RKO (cell line): ENCODE measurements at regions not wholly inside any gene's neighbourhood (a gene's known extent, or its start where the extent isn't known, plus 50 kb on each side); places are given as distances from the start of the nearest gene placed in this dataset.
"Not testable (repeated sequence)": the region's sequence is repeated elsewhere in the genome, so short reads cannot be mapped to it uniquely, and the experiment has no call there.

Experiments
- DNase-seq: peaks from one replicate; pipeline ENCODE4 v3.0.0-alpha.2; 2016; ENCODE audit warnings: low spot score

DNA sequence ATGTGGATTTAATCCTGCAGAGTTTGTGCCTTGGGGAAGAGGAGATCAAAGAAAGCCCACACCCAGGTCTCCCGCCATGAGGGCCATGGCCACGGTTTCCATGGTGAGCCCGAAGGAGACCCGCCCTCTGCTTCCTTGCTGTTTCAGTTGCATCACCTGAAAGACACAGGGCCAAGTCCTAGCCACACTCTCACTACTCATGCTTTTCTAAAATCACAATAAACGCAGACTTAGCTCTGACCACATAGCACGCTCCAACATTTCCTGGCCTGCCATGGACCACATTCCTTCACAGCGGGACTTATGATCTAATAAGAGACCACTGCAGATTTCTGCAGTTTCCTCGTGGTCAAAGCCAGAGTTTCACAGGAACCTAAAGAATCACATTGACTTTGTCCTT, 426.0 kb upstream of the NR3C2 start:
- no peak for DNase-seq

DNA sequence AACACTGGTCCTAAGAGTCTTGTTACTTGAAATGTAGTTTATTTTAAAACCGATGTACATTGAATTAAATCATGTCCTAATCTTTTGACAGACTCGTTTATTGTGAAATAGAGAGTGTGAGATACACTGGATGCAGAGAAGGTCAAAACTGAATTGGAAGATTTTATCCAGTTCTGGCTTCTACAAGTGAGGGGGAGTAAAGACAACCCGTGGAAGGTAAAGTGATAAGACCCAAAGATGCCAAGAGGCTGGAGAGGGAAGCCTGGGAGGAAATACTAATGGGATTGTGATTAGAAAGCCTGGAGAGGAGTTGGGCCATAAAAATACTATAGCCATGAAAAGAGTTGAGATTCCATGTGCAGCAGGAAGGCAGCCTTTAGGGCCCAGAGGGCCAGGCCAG, 424.5 kb upstream of the NR3C2 start:
- no peak for DNase-seq

DNA sequence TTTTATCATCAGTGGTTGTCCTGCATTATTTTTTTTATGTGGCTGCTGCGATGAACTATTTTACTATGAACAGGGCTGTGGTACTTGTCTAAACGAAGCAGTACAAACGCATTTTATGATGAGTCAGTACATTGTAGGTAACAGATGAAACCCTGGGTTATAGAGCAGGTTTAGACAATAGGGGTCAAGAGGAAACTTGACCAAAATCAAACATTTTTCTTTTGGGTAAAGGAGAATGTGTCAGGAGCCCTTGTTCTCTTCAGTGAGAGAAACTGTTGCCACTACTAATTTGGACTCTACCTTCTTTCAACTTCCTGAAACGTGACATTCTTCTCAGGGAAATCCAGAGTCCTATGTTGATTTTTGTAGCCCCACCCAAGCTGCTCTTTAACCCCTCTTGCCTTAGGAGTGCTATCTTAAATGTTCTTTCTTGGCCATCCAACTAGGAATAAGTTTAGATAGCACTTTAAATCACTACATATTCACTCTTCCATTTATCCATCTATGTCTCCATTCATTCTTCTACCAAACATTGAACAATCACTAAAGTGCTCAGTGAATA, 415.8 kb upstream of the NR3C2 start:
- DNase-seq: no peak

DNA sequence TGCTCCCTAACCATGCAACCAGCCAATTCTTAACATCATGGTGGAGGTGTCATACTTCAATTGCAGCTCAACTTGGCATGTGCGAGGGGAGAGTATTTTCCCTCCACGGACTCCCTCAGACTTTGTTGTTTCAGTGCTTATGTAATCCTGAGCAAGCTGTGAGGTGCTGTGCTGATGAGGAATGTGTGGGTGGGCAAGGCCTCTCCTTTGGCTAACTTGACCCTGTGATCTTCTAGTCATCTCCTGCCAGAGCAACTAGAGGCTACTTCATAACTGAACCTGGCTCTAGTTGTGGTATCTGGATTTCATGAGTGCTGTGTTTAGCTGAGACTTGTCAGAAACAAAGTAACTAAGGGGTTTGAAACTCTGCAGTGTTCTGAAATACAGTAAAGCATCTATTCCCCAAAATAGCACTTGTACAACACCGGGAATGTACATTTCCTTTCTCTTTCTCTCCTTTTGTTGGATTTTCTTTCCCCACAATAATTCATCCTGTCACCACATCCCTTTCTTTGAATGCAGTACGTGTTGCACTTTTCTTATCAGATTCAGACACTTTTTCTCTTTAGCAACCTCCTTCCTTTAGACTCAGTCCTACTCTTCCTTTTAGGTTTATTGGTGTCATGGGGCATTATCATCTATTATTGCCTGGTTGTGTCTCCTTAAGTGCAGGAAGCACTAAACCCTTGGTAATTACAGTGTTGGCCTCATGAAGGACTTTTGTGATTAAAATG, 415.2 kb upstream of the NR3C2 start:
- DNase-seq: no peak

DNA sequence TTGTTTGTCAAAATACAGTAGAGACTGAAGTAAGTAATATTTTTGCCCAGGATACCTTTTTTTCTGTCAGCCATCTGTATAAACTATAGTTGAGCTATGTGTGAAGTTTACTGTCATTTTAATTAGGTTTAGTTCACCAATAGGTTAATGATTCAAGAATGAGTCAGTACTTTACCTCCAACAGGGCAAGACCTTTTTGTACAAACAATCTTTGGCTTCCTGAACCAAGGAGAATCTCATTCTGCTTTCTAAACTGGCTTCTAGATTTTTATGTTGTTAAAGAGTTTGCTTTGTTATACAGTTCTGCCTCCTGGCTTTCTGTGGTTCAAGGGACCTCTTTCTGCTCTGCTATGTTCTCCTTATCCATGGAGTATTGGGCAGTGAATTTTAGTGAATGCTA, 412.0 kb upstream of the NR3C2 start:
- no peak for DNase-seq

DNA sequence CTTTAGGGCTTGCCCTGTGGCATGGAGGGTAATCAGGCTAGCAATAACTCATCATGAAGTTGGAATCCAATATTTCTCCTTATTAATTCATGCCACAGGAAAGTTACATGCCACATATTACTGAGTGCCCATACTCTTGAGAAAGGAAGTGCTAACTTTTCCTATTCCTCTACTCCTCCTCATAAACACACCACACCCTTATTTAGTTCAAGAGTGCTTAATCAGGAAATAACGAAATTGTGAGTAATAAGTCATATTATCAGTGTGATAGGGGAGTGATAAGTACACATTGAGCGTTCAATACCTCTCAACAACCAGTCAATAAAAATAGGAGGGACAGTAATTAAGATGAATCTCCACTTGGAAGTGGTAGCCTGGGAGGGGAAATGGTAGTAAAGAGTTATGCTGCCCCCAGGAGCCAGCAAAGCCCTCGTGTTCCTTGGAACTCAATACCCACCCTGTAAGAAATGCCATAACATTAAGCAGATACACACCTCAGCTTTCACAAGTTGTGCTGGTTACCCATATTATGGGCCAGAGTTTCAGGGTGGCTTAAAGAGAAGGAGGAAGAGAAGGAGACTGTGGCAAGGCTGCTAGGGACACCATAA, 410.0 kb upstream of the NR3C2 start:
- DNase-seq: no peak

DNA sequence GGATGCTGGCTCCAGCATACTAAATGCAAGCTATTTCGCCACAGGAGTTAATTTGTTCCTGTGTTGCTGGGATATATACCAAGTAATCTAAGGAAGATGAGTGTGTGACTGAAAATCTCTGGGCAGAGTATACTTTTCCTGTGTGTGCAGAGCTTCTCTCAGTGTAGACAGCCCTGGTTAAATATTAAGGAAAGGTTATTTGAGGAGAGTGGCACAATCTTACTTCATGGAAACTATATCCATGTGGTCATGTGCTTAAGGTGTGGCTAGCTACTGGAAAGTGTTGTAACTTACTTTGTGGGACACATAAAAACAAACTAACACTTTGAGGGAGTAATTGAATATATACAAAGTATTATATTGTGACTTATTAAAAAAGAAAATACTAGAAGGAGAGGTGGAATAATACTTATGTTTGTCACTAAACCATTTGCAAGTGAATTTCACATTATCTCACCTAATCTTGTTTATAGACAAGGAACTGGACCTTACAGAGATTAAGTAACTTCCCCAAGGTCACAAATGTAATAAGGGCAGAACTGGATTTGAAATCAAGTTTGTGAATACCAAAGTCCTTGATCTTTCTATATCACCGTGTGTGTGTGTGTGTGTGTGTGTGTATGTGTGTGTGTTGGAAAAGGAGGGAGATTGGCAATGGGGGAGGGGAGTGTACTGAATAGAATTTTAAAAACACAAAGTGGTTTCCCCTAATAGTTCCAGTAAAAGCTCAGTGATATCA, 408.2 kb upstream of the NR3C2 start:
- no peak for DNase-seq

DNA sequence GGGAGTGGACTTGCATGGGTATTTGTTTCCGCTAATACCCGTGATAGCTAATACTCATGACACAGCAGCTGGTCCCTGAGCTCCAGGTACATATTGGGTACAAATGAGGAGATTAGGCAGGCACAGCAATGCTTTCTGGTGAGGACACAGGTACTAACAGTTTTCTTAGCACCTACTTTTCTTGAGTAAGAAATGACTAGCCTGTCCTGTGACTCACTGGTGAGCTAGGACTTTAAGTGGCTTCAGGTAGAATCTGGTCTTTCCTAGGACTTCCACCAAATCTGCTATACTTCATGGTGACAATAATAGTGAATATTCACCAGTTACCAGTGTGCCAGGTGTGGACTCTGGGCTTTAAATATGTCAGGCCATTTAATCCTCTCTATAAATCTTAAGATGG, 407.4 kb upstream of the NR3C2 start:
- no peak for DNase-seq

DNA sequence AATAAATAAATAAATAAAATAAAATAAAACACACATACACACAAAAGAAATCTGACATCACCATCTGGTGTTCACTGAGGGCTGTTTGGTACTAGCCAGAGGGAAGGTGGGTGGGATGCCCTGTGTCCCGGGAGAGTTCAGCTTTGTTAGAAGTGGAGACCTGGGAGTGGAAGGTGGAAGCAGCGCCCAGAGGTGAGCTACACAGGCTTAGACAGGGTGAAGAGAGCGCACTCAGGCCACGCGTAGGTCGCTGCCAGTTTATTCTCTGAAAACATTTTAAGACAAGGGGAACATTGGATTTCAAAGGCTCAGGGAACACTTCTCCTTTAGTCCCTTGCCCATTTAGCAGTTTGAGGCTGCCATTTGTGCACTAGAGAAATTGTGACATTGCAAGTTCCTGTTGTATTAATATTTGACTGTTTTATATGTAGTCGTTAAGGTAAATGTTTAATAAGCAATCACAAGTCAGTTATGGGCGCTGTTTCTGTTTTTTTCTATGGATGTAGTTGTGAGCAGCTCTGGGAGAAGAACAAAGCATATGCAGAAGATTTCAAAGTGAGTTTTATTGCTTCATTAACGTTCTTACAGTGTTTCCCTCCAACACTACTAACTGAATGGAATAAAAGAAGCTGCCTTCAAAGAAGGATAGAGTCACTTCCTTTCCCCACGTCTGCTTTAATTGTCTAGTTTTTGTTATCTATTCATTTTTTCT, 405.5 kb upstream of the NR3C2 start:
- no peak for DNase-seq

DNA sequence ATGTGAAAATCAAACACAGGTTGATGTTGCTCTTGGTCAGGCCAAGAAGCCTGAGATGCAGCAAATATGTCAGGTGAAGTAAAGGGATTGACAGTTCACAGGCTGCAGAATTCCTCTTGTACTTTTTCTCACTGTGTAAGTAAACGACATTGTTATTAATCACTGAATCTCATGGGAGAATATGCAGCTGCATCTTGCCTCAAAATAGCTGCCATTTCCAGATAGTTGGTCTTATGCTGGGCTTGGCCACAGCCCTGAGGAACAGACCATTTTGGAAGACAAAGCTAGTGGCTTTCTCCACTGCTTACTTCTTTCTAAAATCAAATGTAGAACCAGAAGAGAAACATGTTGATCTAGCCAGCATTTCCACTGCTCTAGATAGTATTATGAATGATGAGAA, 403.4 kb upstream of the NR3C2 start:
- no peak for DNase-seq

DNA sequence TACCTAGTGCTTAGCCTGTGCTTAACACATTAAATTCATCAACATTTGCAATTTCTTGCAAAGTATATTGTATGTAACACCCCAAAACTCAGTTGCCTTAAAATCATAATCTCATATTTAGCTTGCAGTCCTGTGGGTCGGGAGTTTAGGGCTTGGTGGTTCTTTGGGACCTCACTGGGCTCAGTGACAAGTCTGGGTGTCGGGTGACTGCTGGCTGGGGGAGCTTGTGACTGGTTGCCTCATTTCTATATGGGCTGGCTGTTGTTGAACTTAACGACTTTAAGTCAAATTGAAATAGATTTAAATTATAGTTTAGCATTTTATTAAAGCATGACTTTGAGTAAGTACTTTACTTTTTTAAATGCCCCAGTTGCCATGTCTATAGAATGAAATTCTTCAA, 401.4 kb upstream of the NR3C2 start:
- DNase-seq: no peak

DNA sequence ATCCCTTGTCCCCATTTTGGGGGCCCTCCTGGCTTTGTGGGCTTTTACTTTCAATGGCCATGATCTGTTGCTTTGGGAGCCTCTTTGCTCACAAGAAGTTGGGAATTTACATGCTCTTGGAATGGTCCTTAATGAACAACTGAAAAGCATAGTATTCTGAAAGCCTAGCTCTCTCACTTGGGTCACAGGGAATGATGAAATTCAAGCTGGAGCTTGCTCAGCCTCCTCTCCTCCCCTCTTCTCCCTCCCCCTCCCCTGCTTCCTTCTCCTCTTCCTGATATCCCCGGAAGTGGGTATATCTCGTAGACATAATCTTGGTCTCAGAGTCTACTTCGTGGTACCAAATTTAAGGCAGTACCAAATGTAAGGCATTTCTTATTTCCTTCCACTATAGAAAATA, 400.6 kb upstream of the NR3C2 start:
- DNase-seq: no peak

DNA sequence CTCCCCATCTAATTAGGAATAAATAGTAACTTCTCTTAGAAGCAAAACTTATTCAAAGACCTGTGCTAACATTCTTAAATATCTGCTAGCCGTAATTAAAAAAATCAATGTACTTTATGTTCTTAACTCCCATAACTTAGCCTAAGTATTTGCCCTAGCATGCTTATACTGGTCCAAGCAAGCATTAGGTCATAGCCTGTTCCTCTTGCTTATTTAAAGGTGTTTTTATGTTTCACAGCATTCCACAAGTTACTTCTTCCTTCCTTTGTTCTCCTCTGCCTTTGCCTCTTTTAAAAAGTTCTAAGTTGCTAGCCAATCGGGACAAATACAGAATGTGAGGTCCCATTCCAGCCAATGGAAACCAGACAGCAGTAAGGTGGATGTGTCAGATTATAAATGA, 395.4 kb upstream of the NR3C2 start:
- not testable (repeated sequence) for DNase-seq

DNA sequence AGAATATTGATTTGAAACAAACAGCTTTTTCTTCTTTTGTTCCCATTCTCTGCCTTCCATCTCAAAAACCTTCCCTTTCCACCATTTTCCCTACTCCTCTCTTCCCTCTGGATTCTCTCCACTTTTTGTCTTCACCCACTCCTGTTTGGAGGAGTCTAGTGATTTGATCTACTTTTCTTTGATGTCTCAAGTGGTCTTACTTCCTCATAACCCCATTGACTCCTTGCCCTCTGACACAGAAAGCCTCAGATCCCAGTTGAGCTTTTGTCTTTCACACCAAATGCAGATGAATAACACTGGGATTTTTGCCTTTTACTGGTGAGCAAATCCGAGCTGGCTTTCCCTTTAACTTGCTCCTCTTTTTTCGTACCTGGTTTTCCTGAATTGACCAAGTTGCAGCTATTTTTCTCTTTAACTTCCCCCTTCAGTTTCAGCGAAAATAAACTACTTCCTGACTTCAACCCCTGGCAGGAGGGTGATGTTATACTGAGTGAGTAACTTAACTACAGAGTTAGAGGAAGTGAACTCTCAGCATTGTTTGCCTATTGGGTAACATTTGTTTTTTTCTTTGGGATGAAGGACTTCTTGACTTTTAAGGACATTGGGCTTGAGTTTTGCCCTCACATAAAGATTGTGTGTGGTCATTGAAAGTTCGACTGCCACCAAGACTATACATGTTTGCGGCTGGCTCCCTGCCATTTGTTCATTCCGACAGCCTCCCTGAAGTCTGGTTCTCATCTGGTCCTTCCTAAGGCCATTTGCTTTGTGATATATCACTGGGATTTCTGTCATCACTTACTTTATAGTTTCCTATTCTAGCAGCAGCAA, 392.8 kb upstream of the NR3C2 start:
- DNase-seq: no peak

DNA sequence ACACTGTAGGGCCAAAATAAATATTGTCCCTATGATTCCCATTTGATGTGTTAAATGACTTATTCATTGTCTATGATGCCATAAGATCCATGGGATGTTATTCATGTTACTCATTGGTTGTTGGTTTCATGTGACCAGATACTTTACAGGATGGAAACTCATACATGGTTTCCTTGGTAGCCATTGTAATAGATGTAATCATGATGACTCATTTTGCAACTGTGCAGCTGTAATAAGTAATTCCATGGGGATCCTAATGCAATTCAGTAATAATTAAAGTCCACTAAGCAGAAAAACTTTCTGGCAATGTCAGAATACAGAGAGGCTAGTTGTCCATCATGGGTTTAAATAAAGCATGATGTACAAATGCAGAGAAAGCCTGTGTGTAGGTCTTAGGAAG, 389.7 kb upstream of the NR3C2 start:
- peak; percentile 83 for DNase-seq

DNA sequence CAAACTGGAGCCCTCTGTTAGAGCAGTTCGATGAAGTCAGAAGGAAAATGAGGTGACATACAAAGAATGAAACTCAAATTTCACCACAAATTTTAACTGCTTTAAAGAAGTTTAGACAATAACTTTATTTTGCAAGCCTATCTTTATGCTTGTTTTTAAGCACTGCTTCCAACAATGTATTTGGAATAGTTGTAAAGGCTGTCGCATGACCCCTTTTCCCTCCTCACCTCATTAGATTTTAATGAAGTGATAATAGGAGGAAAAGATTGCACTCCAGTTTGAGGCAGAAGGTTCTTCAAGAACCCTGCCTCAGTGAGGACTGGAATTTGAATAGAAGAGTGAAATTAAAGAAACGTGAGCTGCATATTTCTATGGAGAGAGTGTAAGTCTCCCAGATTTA, 386.1 kb upstream of the NR3C2 start:
- DNase-seq: no peak

DNA sequence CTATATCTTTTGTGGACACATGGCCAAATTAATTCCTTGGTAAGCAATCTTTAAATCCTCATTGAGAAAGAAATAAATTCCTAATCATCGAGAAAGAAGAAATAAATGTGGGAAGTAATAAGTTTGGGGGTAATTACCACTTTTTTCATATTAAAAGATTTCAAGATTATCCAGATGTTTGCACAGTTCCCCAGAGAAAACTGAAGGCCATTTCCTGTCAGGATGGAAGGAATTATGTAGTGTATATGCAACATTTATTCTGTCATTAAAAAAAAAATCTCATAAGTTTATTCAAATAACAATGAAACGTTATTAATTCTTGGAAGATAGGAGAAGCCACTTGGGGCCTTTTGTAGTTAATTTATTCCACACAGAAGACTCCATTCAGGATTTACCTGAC, 385.6 kb upstream of the NR3C2 start:
- DNase-seq: no peak

DNA sequence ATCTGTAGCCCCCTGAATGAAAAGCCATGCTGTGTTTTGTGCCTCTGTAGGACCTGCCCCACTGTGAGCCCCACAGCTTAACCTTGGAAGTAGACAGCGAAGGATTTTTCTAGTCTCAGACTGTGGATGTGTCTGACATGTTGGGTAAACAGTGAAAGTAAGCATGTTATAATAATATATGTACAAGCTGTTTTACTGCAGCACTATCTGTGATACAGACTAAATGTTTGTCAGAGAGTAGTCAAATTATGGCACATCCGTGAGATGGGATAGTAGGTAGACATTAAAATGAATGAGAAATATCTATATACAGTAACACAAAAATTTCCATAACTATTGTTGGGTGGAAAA, 381.2 kb upstream of the NR3C2 start:
- no peak for DNase-seq

DNA sequence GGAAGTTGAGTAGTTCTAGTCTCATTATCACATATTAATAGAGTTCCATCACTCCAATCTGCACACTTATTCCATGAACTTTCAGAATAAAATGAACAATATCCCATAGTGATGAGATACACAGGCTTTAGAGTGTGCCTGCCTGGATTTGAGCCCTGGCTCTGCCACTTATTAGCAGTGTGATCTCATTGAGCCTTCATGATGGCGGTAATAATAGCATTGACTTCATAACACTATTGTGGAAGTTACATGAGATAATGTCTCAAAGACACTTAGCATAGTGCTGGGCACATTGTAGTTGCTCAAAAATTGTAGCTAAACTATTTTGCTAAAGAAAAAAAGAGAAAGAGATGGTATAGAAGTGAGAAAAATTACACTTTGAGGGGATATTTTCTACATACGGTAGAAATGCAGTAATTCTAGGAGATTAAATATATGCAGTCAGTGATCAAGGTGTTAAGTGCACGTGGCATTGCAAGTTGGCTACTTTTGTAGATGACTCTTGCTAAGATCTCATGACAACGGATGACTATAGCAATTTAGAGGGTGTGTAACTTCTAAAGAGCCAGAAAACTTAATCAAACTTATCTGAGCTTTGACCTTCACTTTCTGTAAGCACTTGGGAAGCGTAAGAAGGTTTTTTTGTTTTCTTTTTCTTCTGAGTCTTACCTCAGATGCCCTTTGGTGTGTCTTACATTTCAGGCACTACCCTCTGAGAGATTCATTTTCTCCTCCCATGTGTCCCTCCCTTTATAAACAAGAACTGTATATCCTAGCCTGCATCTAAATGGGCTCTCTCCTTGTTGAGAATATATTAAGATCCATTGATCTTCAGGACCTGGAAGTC, 380.6 kb upstream of the NR3C2 start:
- DNase-seq: no peak

DNA sequence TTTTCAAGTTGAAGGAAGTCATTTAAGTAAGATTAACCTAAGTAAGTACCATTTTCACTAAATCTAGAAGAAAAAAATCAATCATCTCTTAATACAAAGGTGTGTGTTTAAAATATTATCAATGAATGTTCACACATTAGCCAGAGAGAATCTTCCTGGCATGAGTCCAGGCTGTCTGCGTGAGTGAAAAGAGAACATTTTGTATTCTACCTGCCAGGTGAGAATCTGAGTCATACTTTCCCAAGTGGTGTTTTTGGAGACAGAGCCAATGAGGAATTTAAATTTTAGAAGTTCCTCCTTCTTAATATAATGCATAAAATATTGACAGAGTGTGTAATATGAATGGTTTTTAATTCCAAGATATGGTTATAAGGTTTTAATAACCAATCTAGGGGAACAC, 371.8 kb upstream of the NR3C2 start:
- no peak for DNase-seq

DNA sequence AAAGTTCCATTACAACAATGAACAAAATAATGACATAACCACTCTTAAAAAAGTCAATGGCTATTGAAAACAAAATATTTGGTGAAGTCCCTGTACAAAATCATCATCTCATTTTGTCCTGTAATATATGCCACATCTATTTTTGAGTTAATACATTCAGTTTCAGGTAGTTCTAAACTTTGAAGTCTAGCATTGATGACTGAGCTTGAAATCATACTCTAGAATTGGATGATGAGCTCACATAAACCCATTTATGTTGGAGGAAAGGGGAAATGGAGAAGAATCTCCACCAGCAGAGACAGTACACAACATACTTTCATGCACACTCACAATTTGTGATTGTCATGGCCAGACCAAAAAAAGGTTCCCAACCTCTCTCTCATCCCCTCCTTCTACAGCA, 371.1 kb upstream of the NR3C2 start:
- DNase-seq: no peak
